Effector memory CD4-positive, alpha-beta T cell (primary cell): ENCODE measurements at regions not wholly inside any gene's neighbourhood (a gene's known extent, or its start where the extent isn't known, plus 50 kb on each side); places are given as distances from the start of the nearest gene placed in this dataset.

Experiments
- DNase-seq, 3 donors: peaks; one replicate each; pipeline ENCODE4 v3.0.0-alpha.2; 2020
- H3K27ac ChIP-seq: 2 replicates; pipeline ENCODE4 v1.7.0; 2013; ENCODE audit warnings: mild to moderate bottlenecking, low read length, moderate library complexity; ENCODE audit not compliant: insufficient read depth, poor library complexity, severe bottlenecking
- H3K27me3 ChIP-seq: replicated peaks from 2 replicates; pipeline ENCODE4 v1.7.0; 2013; ENCODE audit warnings: mild to moderate bottlenecking, low read length; ENCODE audit not compliant: insufficient read depth, control insufficient read depth, poor library complexity, severe bottlenecking
- H3K36me3 ChIP-seq: 2 replicates; pipeline ENCODE4 v1.7.0; 2013; ENCODE audit warnings: mild to moderate bottlenecking, low read length, moderate library complexity; ENCODE audit not compliant: control insufficient read depth, insufficient read depth
- H3K4me1 ChIP-seq: 2 replicates; pipeline ENCODE4 v1.7.0; 2013; ENCODE audit warnings: low read length, mild to moderate bottlenecking; ENCODE audit not compliant: control insufficient read depth, insufficient read depth, poor library complexity, severe bottlenecking
- H3K4me3 ChIP-seq: 2 replicates; pipeline ENCODE4 v1.7.0; 2013; ENCODE audit warnings: low read length, low read depth, mild to moderate bottlenecking; ENCODE audit not compliant: insufficient read depth, poor library complexity, severe bottlenecking
- H3K9me3 ChIP-seq: 2 replicates; pipeline ENCODE4 v1.7.0; 2013; ENCODE audit warnings: mild to moderate bottlenecking, low read length, moderate library complexity; ENCODE audit not compliant: control insufficient read depth

DNA sequence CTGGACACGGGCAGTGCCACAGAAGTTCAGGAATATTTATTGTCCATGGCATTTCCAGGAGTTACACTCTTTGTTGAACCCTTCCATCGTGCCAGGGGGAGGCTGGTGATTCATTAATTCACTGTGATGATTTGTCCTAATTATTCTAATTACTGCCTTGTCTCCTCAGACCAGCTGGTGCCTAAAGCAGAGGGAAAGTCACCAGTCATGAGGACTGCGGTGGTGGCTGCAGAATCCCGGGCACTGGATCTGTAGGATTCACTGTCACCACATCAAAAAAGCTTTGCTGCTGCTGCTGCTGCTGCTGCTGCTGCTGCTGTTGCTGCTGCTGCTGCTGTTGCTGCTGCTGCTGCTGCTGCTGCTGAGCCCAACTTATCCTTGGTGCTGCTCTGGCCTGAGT is 908.2 kb downstream of the TSN start:
- H3K4me1 ChIP-seq, result no peaks in the 10 kb centered on the region
- H3K27ac ChIP-seq, result no peak overlapping the region
- no peaks in the 10 kb centered on the region for H3K9me3 ChIP-seq
- H3K36me3 ChIP-seq, result no peaks in the 10 kb centered on the region
- H3K27me3 ChIP-seq, result no peaks in the 10 kb centered on the region
- no peak overlapping the region for H3K4me3 ChIP-seq
- no peak for DNase-seq

DNA sequence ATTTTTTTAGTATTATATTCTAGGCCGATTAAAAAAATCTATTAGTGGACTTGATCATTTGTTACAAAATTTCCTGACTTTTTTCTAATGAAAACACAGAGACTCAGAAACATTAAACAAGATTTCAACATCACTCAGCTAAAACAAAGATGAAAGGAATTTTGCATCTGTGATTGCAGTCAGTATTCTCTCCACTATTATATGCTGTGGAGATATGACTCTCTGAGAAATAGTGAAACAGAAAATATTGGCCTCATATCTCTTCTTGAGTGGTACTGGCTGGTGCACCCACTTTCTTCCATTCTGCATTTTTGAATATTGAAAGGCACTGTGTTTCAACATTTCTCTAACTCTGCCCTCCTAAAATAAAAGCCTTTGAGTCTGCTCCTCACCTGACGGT is 914.2 kb downstream of the TSN start:
- Histone ChIP-seq H3K27ac (no peak overlapping the region), H3K36me3 (no peaks in the 10 kb centered on the region), H3K4me3 (no peak overlapping the region), H3K9me3 (no peaks in the 10 kb centered on the region), H3K4me1 (no peaks in the 10 kb centered on the region), H3K27me3 (no peaks in the 10 kb centered on the region)
- DNase-seq, result no peak

DNA sequence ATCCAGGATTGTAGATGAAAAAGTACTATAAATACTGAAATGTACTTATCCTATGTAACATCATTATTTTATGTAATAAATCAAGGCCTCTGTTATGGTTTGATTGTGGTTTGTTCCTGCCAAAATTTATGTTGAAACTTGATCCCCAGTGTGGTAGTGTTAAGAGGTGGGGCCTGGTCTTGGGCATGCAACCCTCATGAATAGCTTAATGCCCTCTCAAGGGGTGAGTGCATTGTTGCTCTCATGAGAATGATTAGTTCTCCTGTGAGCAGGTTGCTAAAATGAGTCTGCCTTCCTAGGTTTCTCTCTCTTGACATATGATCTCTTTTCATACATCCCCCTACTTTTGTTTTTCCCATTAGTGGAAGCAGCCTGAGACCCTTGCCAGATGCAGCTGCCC is 915.4 kb downstream of the TSN start:
- no peak overlapping the region for H3K27ac ChIP-seq
- no peaks in the 10 kb centered on the region for H3K36me3 ChIP-seq

DNA sequence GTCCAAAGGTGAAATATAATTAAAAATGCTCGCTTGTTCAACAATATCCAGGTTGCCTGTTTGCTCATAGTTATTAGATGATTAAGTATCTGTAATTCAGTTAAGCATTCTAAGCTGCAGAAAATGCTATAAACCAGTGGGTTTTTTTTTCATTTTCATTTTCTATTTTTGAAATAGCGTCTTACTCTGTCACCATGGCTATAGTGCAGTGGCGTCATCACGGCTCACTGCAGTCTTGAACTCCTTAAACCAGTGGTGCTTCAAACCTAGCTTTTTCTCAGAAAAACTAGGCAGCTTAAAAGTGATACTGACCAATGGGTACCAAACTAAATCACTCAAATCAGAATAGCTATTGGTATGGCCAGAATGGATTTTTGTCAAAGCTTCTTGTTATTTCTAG is 925.2 kb downstream of the TSN start:
- no peak overlapping the region for H3K27ac ChIP-seq
- H3K4me3 ChIP-seq, result no peak overlapping the region
- H3K36me3 ChIP-seq, result no peaks in the 10 kb centered on the region
- H3K4me1 ChIP-seq, result no peaks in the 10 kb centered on the region
- no peaks in the 10 kb centered on the region for H3K9me3 ChIP-seq
- DNase-seq, result no peak
- no peaks in the 10 kb centered on the region for H3K27me3 ChIP-seq

More for the DNA sequence above, 915.4 kb downstream of the TSN start:
- no peak overlapping the region for H3K4me3 ChIP-seq
- no peak for DNase-seq
- no peaks in the 10 kb centered on the region for H3K27me3 ChIP-seq
- H3K9me3 ChIP-seq, result no peaks in the 10 kb centered on the region
- no peaks in the 10 kb centered on the region for H3K4me1 ChIP-seq

DNA sequence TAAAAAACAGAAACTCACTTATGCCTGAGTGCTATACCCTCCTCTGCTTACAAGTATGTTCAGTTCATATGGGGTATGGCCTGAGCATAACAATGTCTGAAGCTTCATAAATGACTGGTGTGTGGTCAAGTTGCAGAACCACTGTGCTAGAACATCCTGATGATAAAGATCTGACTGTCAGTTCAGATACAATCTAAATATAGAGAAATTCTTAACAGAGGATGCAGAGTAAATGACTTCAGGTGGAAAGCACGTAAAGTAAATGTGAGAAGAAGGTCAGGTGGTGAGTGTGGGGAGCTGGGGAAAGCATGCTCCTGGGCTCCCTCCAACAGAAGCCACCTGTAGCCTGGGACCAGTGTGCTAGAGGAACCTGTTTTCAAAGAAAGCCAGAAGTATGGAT is 926.2 kb downstream of the TSN start:
- no peaks in the 10 kb centered on the region for H3K36me3 ChIP-seq
- DNase-seq, result no peak
- H3K27me3 ChIP-seq, result no peaks in the 10 kb centered on the region
- H3K27ac ChIP-seq, result no peak overlapping the region
- no peaks in the 10 kb centered on the region for H3K9me3 ChIP-seq
- no peak overlapping the region for H3K4me3 ChIP-seq
- H3K4me1 ChIP-seq, result no peaks in the 10 kb centered on the region

DNA sequence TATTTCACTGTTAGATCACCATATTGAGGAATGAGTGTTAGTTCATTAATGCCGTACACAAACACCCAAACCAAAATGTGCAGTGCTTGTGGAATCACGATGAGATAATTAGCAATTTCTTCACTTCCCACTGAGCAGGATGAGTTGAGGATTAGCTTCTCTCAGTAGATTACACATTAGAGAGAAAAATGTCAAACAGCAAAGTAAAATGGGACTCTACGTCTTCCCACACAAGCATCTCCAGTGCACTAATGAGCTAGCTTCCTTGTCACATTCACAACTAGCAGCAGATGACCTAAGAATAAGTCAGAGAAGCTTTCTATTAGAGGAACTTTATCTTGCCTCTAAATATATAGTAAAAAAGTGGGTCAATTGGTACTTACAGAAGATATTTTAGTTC is 926.9 kb downstream of the TSN start:
- DNase-seq, result no peak
- Histone ChIP-seq H3K27me3 (no peaks in the 10 kb centered on the region), H3K4me3 (no peak overlapping the region), H3K4me1 (no peaks in the 10 kb centered on the region), H3K27ac (no peak overlapping the region), H3K9me3 (no peaks in the 10 kb centered on the region), H3K36me3 (no peaks in the 10 kb centered on the region)

DNA sequence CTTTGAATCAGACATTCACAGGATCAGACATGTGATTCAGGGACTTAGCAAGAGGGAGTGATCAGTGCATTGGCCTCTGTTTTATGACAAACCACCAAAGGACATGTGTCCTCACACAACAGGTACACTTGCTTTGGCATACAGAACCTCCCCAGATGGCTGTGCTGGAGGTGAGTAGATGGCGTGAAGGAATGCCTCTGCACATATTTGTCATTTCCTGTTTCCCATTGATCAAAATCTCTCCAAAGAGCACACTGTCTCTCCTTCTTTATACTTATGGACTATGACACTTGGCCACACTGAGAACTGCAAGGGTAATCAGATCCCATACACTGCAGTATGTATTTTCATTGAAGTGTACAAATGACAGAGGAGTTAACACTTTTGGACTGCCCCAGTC is 927.6 kb downstream of the TSN start:
- Histone ChIP-seq H3K27me3 (no peaks in the 10 kb centered on the region), H3K36me3 (no peaks in the 10 kb centered on the region), H3K27ac (no peak overlapping the region), H3K4me3 (no peak overlapping the region), H3K9me3 (no peaks in the 10 kb centered on the region), H3K4me1 (no peaks in the 10 kb centered on the region)
- no peak for DNase-seq

DNA sequence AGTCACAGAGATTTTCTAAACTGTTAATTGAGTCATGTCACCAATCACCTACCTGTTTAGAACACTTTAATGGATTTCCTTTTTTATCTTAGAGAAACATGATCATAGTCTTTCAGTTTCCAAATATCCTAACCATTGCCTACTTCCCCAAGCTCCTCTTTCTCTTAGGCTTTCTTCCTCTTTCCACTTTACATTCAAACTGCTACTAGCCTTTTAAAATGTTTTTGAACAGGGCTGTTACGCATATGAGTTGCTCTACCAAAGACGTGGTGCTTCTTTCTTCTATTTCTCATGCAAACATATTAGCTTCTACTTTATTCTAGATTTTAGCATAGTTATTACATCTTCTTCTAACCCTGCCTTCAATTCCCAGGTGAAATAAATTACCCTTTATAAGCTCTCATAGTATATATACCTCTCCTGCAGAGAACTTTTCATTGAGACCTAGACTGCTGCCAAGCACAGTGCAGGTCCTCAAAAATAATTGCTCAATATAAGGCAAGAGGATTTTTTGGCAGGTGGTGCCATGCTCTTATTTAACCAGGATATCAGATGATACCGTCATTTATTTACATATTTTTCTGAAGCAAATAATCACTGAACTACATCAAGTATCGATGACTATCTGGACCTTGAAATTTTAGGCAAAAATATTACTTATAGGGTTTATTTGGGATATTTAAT is 937.1 kb downstream of the TSN start:
- H3K9me3 ChIP-seq, result no peaks in the 10 kb centered on the region
- H3K27ac ChIP-seq, result no peak overlapping the region
- H3K4me1 ChIP-seq, result no peaks in the 10 kb centered on the region
- DNase-seq, result no peak
- H3K4me3 ChIP-seq, result no peak overlapping the region
- no peaks in the 10 kb centered on the region for H3K36me3 ChIP-seq
- H3K27me3 ChIP-seq, result no peaks in the 10 kb centered on the region

DNA sequence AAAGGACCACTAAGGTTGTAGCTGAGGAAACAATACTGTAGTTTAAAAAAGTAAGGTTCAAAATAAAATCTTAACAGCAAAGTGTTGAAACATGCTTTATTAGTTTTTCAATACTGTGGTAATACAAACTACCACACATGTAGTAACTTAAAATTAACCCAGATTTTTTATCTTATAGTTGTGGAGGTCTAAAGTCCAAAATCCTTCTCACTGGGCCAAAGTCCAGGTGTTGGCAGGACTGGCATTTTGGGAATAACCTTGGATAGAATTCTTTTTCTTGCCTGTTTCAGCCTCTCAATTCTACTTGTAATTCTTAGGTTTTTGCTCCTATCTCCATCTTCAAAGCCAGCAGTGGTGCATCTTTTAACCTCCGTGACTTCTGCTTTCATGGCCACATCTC is 942.0 kb downstream of the TSN start:
- DNase-seq, result no peak
- Histone ChIP-seq H3K4me1 (no peaks in the 10 kb centered on the region), H3K4me3 (no peak overlapping the region), H3K27me3 (no peaks in the 10 kb centered on the region), H3K27ac (no peak overlapping the region), H3K9me3 (no peaks in the 10 kb centered on the region), H3K36me3 (no peaks in the 10 kb centered on the region)

DNA sequence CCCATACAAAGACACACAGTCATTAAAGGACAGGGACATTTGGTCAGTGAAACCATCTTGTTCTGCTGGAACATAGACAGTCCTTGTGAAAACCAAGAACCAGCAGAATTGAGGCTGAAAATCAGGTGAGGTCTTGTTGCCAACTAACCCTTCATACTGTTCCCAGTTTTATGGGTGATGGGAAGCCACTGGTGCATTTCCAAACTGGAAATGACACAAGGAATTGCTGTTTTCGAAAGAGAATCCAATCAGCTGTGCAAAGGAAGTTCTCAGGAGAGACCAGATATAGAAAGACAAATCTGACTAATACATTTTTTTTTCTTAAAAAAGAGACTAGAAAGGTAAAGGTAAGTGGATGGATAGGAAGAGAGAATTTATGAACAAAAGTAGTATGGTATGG is 948.2 kb downstream of the TSN start:
- Histone ChIP-seq H3K27me3 (no peaks in the 10 kb centered on the region), H3K36me3 (no peaks in the 10 kb centered on the region), H3K4me1 (no peaks in the 10 kb centered on the region), H3K27ac (no peak overlapping the region), H3K4me3 (no peak overlapping the region), H3K9me3 (no peaks in the 10 kb centered on the region)
- no peak for DNase-seq
